Uterus (tissue), 2 donors: ENCODE measurements at regions not wholly inside any gene's neighbourhood (a gene's known extent, or its start where the extent isn't known, plus 50 kb on each side); places are given as distances from the start of the nearest gene placed in this dataset.

Experiments used
- POLR2A ChIP-seq, 2 donors: fragments of 450-650 bp; IDR thresholded peaks; one replicate each; pipeline ENCODE4 v1.6.1; 2016; ENCODE audit warnings: antibody characterized with exemption in 2 of 2, mild to moderate bottlenecking in 1 of 2, moderate library complexity in 1 of 2
- TF ChIP-seq, protein P1 (sequence below), 4 experiments: fragments of 200-600 bp in 2 of 4; fragments of 450-650 bp in 2 of 4; sonication (generic) in 2 of 4; IDR thresholded peaks; one replicate each; pipeline ENCODE4 v1.5.1; 2016 to 2019; ENCODE audit warnings: antibody characterized with exemption in 4 of 4, mild to moderate bottlenecking in 2 of 4, moderate library complexity in 1 of 4

DNA sequence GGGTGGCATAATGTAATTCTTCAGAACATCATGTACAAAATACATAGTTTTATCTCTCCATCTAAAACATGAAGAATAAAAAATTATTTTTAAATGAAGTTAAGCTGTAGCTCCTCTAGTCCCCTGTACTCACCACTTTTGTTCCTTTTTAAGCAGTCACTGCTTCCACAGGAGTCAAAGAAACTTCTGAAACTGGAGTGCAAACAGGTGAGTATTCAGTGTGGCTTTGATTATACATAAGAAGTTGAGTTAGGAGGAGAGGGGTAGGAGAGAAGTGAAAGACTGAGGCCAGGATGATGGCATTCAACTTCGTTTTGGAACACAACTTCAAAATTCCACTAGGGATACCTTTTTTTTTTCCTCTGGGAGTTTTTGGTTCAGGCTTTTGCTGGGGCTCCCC, 131.4 kb upstream of the CNTN1 start:
- TF ChIP-seq, protein P1, sequence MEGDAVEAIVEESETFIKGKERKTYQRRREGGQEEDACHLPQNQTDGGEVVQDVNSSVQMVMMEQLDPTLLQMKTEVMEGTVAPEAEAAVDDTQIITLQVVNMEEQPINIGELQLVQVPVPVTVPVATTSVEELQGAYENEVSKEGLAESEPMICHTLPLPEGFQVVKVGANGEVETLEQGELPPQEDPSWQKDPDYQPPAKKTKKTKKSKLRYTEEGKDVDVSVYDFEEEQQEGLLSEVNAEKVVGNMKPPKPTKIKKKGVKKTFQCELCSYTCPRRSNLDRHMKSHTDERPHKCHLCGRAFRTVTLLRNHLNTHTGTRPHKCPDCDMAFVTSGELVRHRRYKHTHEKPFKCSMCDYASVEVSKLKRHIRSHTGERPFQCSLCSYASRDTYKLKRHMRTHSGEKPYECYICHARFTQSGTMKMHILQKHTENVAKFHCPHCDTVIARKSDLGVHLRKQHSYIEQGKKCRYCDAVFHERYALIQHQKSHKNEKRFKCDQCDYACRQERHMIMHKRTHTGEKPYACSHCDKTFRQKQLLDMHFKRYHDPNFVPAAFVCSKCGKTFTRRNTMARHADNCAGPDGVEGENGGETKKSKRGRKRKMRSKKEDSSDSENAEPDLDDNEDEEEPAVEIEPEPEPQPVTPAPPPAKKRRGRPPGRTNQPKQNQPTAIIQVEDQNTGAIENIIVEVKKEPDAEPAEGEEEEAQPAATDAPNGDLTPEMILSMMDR (IDR thresholded peaks at IDR 0.05), result no peak
- no peak for TF ChIP-seq POLR2A (IDR thresholded peaks at IDR 0.05)
